Activated CD8-positive, alpha-beta T cell treated with anti-CD3 and anti-CD28 coated beads for 36 hours (primary cell): ENCODE measurements at regions not wholly inside any gene's neighbourhood (a gene's known extent, or its start where the extent isn't known, plus 50 kb on each side); places are given as distances from the start of the nearest gene placed in this dataset.

Experiments used
- ATAC-seq: fragments of 200-7000 bp; cut with Tn5 transposase; one replicate; pipeline ENCODE4 v1.10.0; 2021; ENCODE audit warnings: mild to moderate bottlenecking, moderate library complexity
- CTCF ChIA-PET: fragments of 350-600 bp; sonication (Branson Sonifier 250); formaldehyde crosslinking; loops from one replicate; lab custom pipeline; 2021; ENCODE audit warnings: antibody characterized with exemption; lab: Charles Lee
- POLR2A ChIA-PET: fragments of 350-600 bp; sonication (Branson Sonifier 250); formaldehyde crosslinking; loops from one replicate; lab custom pipeline; 2021; ENCODE audit warnings: antibody characterized with exemption; lab: Charles Lee
- DNase-seq: peaks from one replicate; pipeline ENCODE4 v3.0.0-alpha.2; 2020
- H3K27ac Mint-ChIP-seq: one replicate; pipeline ENCODE4 v1.8.0; 2021; ENCODE audit warnings: mild to moderate bottlenecking, mixed read lengths
- H3K27me3 Mint-ChIP-seq: one replicate; pipeline ENCODE4 v1.8.0; 2021; ENCODE audit warnings: mixed read lengths
- H3K36me3 Mint-ChIP-seq: one replicate; pipeline ENCODE4 v1.8.0; 2021; ENCODE audit warnings: low read depth, mixed read lengths
- H3K4me1 Mint-ChIP-seq: one replicate; pipeline ENCODE4 v1.8.0; 2021; ENCODE audit warnings: low read depth, mixed read lengths
- H3K4me3 Mint-ChIP-seq: one replicate; pipeline ENCODE4 v1.8.0; 2021; ENCODE audit warnings: mild to moderate bottlenecking, moderate library complexity, mixed read lengths
- H3K9me3 Mint-ChIP-seq: one replicate; pipeline ENCODE4 v1.8.0; 2021; ENCODE audit warnings: mixed read lengths
- CTCF ChIP-seq: fragments of 200-600 bp; IDR thresholded peaks from one replicate; pipeline ENCODE4 v1.8.0; 2022; ENCODE audit warnings: antibody characterized with exemption, mild to moderate bottlenecking
- intact Hi-C: fragments of 100-400 bp; cut with micrococcal nuclease; formaldehyde crosslinking; loops from one replicate; pipeline ENCODE4 v1.10.0; 2022

GRCh38 chr21:15259824-15260223, 195.0 kb upstream of the NRIP1 start:
- intact Hi-C loops: no loop called here
- no peak overlapping the region for H3K4me3 Mint-ChIP-seq
- no peak for ATAC-seq
- TF ChIP-seq CTCF: no peak
- no peak overlapping the region for H3K27ac Mint-ChIP-seq
- no peaks in the 10 kb centered on the region for H3K4me1 Mint-ChIP-seq
- DNase-seq: no peak
- ChIA-PET POLR2A (no interaction called here), CTCF (no interaction called here)
- H3K36me3 Mint-ChIP-seq: no peaks in the 10 kb centered on the region
- no peaks in the 10 kb centered on the region for H3K27me3 Mint-ChIP-seq
- H3K9me3 Mint-ChIP-seq: no peaks in the 10 kb centered on the region

- POLR2A ChIA-PET: no interaction called here
- Mint-ChIP-seq H3K27ac (no peak overlapping the region), H3K9me3 (no peaks in the 10 kb centered on the region), H3K4me1 (no peaks in the 10 kb centered on the region), H3K27me3 (no peaks in the 10 kb centered on the region), H3K4me3 (no peak overlapping the region), H3K36me3 (no peaks in the 10 kb centered on the region)
- TF ChIP-seq CTCF: no peak
- CTCF ChIA-PET: no interaction called here
- intact Hi-C loops: no loop called here
- no peak for DNase-seq
- ATAC-seq: no peak
These were observed 195.8 kb upstream of the NRIP1 start for GRCh38 chr21:15260604-15261003.

GRCh38 chr21:15264084-15264665, 199.4 kb upstream of the NRIP1 start:
- no peak for DNase-seq
- intact Hi-C loops: no loop called here
- ATAC-seq: no peak
- no peaks in the 10 kb centered on the region for H3K9me3 Mint-ChIP-seq
- no peak overlapping the region for H3K27ac Mint-ChIP-seq
- ChIA-PET CTCF (no interaction called here), POLR2A (no interaction called here)
- no peaks in the 10 kb centered on the region for H3K36me3 Mint-ChIP-seq
- H3K27me3 Mint-ChIP-seq: no peaks in the 10 kb centered on the region
- no peaks in the 10 kb centered on the region for H3K4me1 Mint-ChIP-seq
- no peak overlapping the region for H3K4me3 Mint-ChIP-seq
- TF ChIP-seq CTCF: no peak

- no peak for TF ChIP-seq CTCF
- no peaks in the 10 kb centered on the region for H3K36me3 Mint-ChIP-seq
- H3K9me3 Mint-ChIP-seq: no peaks in the 10 kb centered on the region
- DNase-seq (no peak), ATAC-seq (no peak)
- intact Hi-C loops: no loop called here
- H3K4me1 Mint-ChIP-seq: no peaks in the 10 kb centered on the region
- no peak overlapping the region for H3K4me3 Mint-ChIP-seq
- CTCF ChIA-PET: no interaction called here
- no peak overlapping the region for H3K27ac Mint-ChIP-seq
- peaks cover 2% of the 10 kb centered on the region for H3K27me3 Mint-ChIP-seq
- POLR2A ChIA-PET: interaction anchor here (0.7 kb wide), 1 partner anchor 12 kb away, joined by 3 read pairs; no protein-coding TSS in a partner anchor
These were observed 207.4 kb upstream of the NRIP1 start for GRCh38 chr21:15272171-15272570.

- intact Hi-C loops: no loop called here
- H3K4me3 Mint-ChIP-seq: no peak overlapping the region
- H3K36me3 Mint-ChIP-seq: no peaks in the 10 kb centered on the region
- no peak for ATAC-seq
- peaks cover 2% of the 10 kb centered on the region for H3K27me3 Mint-ChIP-seq
- POLR2A ChIA-PET: interaction anchor here (0.7 kb wide), 1 partner anchor 12 kb away, joined by 3 read pairs; no protein-coding TSS in a partner anchor
- H3K4me1 Mint-ChIP-seq: no peaks in the 10 kb centered on the region
- no peak overlapping the region for H3K27ac Mint-ChIP-seq
- DNase-seq: no peak
- CTCF ChIA-PET: no interaction called here
- TF ChIP-seq CTCF: no peak
- H3K9me3 Mint-ChIP-seq: no peaks in the 10 kb centered on the region
These were observed 207.8 kb upstream of the NRIP1 start for GRCh38 chr21:15272591-15272990.
